Stimulated activated CD4-positive, alpha-beta T cell treated with anti-CD3 and anti-CD28 coated beads, Interleukin-4, amount 100 ng/mL, for 48 hours (primary cell): ENCODE measurements at regions not wholly inside any gene's neighbourhood (a gene's known extent, or its start where the extent isn't known, plus 50 kb on each side); places are given as distances from the start of the nearest gene placed in this dataset.

Experiments
- DNase-seq, 2 donors: peaks; one replicate each; pipeline ENCODE4 v3.0.0-alpha.2; 2020; ENCODE audit warnings: low read depth in 2 of 2

- no peak for DNase-seq
These were observed 820.4 kb downstream of the GALR1 start for GRCh38 chr18:78069784-78070664.

- DNase-seq, result no peak
These were observed 821.6 kb downstream of the GALR1 start for GRCh38 chr18:78071166-78071710.

- DNase-seq, result no peak
These were observed 822.1 kb downstream of the GALR1 start for GRCh38 chr18:78071776-78072175.

- no peak for DNase-seq
These were observed 822.7 kb downstream of the GALR1 start for GRCh38 chr18:78072375-78072774.

- DNase-seq, result no peak
These were observed 823.6 kb downstream of the GALR1 start for GRCh38 chr18:78073275-78073674.

GRCh38 chr18:78074400-78075020 lies 824.9 kb downstream of the GALR1 start:
- no peak for DNase-seq

GRCh38 chr18:78080081-78080480 lies 830.4 kb downstream of the GALR1 start:
- no peak for DNase-seq

GRCh38 chr18:78080761-78081160 lies 831.1 kb downstream of the GALR1 start:
- DNase-seq, result no peak

- DNase-seq, result no peak
These were observed 833.2 kb downstream of the GALR1 start for GRCh38 chr18:78082816-78083215.

- DNase-seq, result no peak
These were observed 835.9 kb downstream of the GALR1 start for GRCh38 chr18:78085241-78086185.

GRCh38 chr18:78086931-78087330 lies 837.3 kb downstream of the GALR1 start:
- DNase-seq, result no peak

- no peak for DNase-seq
These were observed 837.7 kb downstream of the GALR1 start for GRCh38 chr18:78087338-78087737.

GRCh38 chr18:78090584-78090983 lies 840.9 kb downstream of the GALR1 start:
- no peak for DNase-seq

GRCh38 chr18:78092901-78093300 lies 843.3 kb downstream of the GALR1 start:
- DNase-seq, result no peak

GRCh38 chr18:78099979-78100588 lies 850.4 kb downstream of the GALR1 start:
- no peak for DNase-seq

GRCh38 chr18:78101091-78101490 lies 851.4 kb downstream of the GALR1 start:
- no peak for DNase-seq

- no peak for DNase-seq
These were observed 852.5 kb downstream of the GALR1 start for GRCh38 chr18:78102135-78102534.

- DNase-seq, result no peak
These were observed 856.0 kb downstream of the GALR1 start for GRCh38 chr18:78105611-78106010.

- DNase-seq, result no peak
These were observed 857.3 kb downstream of the GALR1 start for GRCh38 chr18:78106946-78107345.

GRCh38 chr18:78107363-78107762 lies 857.7 kb downstream of the GALR1 start:
- DNase-seq, result no peak

- DNase-seq, result no peak
These were observed 858.9 kb downstream of the GALR1 start for GRCh38 chr18:78108554-78108953.
